ELR (cell line): ENCODE measurements at regions not wholly inside any gene's neighbourhood (a gene's known extent, or its start where the extent isn't known, plus 50 kb on each side); places are given as distances from the start of the nearest gene placed in this dataset.
"Not testable (repeated sequence)": the region's sequence is repeated elsewhere in the genome, so short reads cannot be mapped to it uniquely, and the experiment has no call there.

Experiments
- DNase-seq: peaks from one replicate; pipeline ENCODE4 v3.0.0-alpha.2; 2015; ENCODE audit warnings: low read depth

GRCh38 chr3:87576752-87577151 lies 300.4 kb upstream of the POU1F1 start:
- DNase-seq, result no peak

- DNase-seq, result no peak
Observed at GRCh38 chr3:87575550-87575949, 299.2 kb upstream of the POU1F1 start.

- DNase-seq, result no peak
Observed at GRCh38 chr3:87568331-87568730, 291.9 kb upstream of the POU1F1 start.

GRCh38 chr3:87564438-87564837 lies 288.1 kb upstream of the POU1F1 start:
- DNase-seq, result no peak

- DNase-seq, result no peak
Observed at GRCh38 chr3:87563712-87564111, 287.3 kb upstream of the POU1F1 start.

GRCh38 chr3:87558492-87558891 lies 282.1 kb upstream of the POU1F1 start:
- no peak for DNase-seq

- no peak for DNase-seq
Observed at GRCh38 chr3:87555290-87555689, 278.9 kb upstream of the POU1F1 start.

GRCh38 chr3:87553058-87553457 lies 276.7 kb upstream of the POU1F1 start:
- no peak for DNase-seq

- no peak for DNase-seq
Observed at GRCh38 chr3:87550892-87551291, 274.5 kb upstream of the POU1F1 start.

GRCh38 chr3:87549208-87549607 lies 272.8 kb upstream of the POU1F1 start:
- DNase-seq, result no peak

GRCh38 chr3:87548271-87548670 lies 271.9 kb upstream of the POU1F1 start:
- no peak for DNase-seq

GRCh38 chr3:87546216-87546615 lies 269.8 kb upstream of the POU1F1 start:
- no peak for DNase-seq

- DNase-seq, result not testable (repeated sequence)
Observed at GRCh38 chr3:87543408-87543807, 267.0 kb upstream of the POU1F1 start.

- DNase-seq, result no peak
Observed at GRCh38 chr3:87541723-87542122, 265.3 kb upstream of the POU1F1 start.

GRCh38 chr3:87538722-87539121 lies 262.3 kb upstream of the POU1F1 start:
- DNase-seq, result not testable (repeated sequence)

GRCh38 chr3:87509401-87509800 lies 233.0 kb upstream of the POU1F1 start:
- no peak for DNase-seq

- no peak for DNase-seq
Observed at GRCh38 chr3:87508921-87509320, 232.5 kb upstream of the POU1F1 start.

- DNase-seq, result no peak
Observed at GRCh38 chr3:87507753-87508152, 231.4 kb upstream of the POU1F1 start.

GRCh38 chr3:87503900-87504498 lies 227.6 kb upstream of the POU1F1 start:
- peak; percentile 89 for DNase-seq

- no peak for DNase-seq
Observed at GRCh38 chr3:87501076-87501475, 224.7 kb upstream of the POU1F1 start.

GRCh38 chr3:87498358-87499080 lies 222.1 kb upstream of the POU1F1 start:
- peak; percentile 35 for DNase-seq

GRCh38 chr3:87495938-87496337 lies 219.6 kb upstream of the POU1F1 start:
- no peak for DNase-seq

GRCh38 chr3:87494264-87494663 lies 217.9 kb upstream of the POU1F1 start:
- no peak for DNase-seq

- DNase-seq, result peak; percentile 34
Observed at GRCh38 chr3:87491843-87492242, 215.5 kb upstream of the POU1F1 start.
